PC-3 (cell line): ENCODE measurements at regions not wholly inside any gene's neighbourhood (a gene's known extent, or its start where the extent isn't known, plus 50 kb on each side); places are given as distances from the start of the nearest gene placed in this dataset.
"Not testable (repeated sequence)": the region's sequence is repeated elsewhere in the genome, so short reads cannot be mapped to it uniquely, and the experiment has no call there.

Experiments used
- ATAC-seq: fragments of 200-7000 bp; cut with Tn5 transposase; 2 replicates; pipeline ENCODE4 v1.9.1; 2020; ENCODE audit warnings: mild to moderate bottlenecking, moderate library complexity
- BruUV-seq: library from RNA; stranded (reverse); fragments of 400-500 nt; replicated peaks from 2 replicates; lab custom pipeline; 2021; lab: Mats Ljungman, UMichigan
- CTCF ChIA-PET: fragments of 300-600 bp; sonication (Branson Sonifier 250); formaldehyde crosslinking; loops from one replicate; lab custom pipeline; 2022; ENCODE audit warnings: antibody characterized with exemption; lab: Charles Lee
- POLR2A ChIA-PET: fragments of 300-600 bp; sonication (Branson Sonifier 250); formaldehyde crosslinking; loops from one replicate; lab custom pipeline; 2022; ENCODE audit warnings: antibody characterized with exemption; ENCODE audit not compliant: unreplicated experiment; lab: Charles Lee
- DNase-seq: peaks from one replicate; pipeline ENCODE4 v3.0.0-alpha.2; 2015
- H2AFZ ChIP-seq: fragments of 300-600 bp; sonication (generic); 2 replicates; pipeline ENCODE4 v1.6.0; 2016; ENCODE audit warnings: antibody characterized with exemption, low read length
- H3F3A ChIP-seq: fragments of 300-600 bp; sonication (generic); one replicate; pipeline ENCODE4 v1.6.0; 2017; ENCODE audit warnings: antibody characterized with exemption, low read length, control low read depth, mild to moderate bottlenecking; ENCODE audit not compliant: unreplicated experiment
- H3K27ac ChIP-seq: fragments of 300-600 bp; sonication (generic); 2 replicates; pipeline ENCODE4 v1.5.1; 2016; ENCODE audit warnings: mild to moderate bottlenecking, low read length
- H3K27me3 ChIP-seq: fragments of 300-600 bp; sonication (generic); 2 replicates; pipeline ENCODE4 v1.6.1; 2016; ENCODE audit warnings: low read length, mixed read lengths
- H3K36me3 ChIP-seq: fragments of 300-600 bp; sonication (generic); 2 replicates; pipeline ENCODE4 v1.6.1; 2016; ENCODE audit warnings: low read depth, mixed run types, low read length, mixed read lengths
- H3K4me1 ChIP-seq: fragments of 300-600 bp; sonication (generic); 2 replicates; pipeline ENCODE4 v1.5.1; 2016; ENCODE audit warnings: low read length; ENCODE audit not compliant: insufficient read depth
- H3K4me2 ChIP-seq: fragments of 300-600 bp; sonication (generic); 2 replicates; pipeline ENCODE4 v1.6.0; 2016; ENCODE audit warnings: low read length
- H3K4me3 ChIP-seq: fragments of 300-600 bp; sonication (generic); 2 replicates; pipeline ENCODE4 v1.5.1; 2016; ENCODE audit warnings: mild to moderate bottlenecking, low read length, mixed read lengths
- H3K79me2 ChIP-seq: fragments of 300-600 bp; sonication (generic); 2 replicates; pipeline ENCODE4 v1.6.1; 2017; ENCODE audit warnings: low read length, mixed read lengths
- H3K9ac ChIP-seq: fragments of 300-600 bp; sonication (generic); 2 replicates; pipeline ENCODE4 v1.6.0; 2016; ENCODE audit warnings: mild to moderate bottlenecking, low read length
- H3K9me2 ChIP-seq: fragments of 300-600 bp; sonication (generic); replicated peaks from 2 replicates; pipeline ENCODE4 v1.6.1; 2016; ENCODE audit warnings: mixed run types, low read length, mixed read lengths
- H3K9me3 ChIP-seq: fragments of 300-600 bp; sonication (generic); 2 replicates; pipeline ENCODE4 v1.6.1; 2016; ENCODE audit warnings: low read length, mixed read lengths
- H4K20me1 ChIP-seq: fragments of 300-600 bp; sonication (generic); 2 replicates; pipeline ENCODE4 v1.6.1; 2016; ENCODE audit warnings: low read length, mixed read lengths
- EZH2 ChIP-seq: fragments of 300-600 bp; sonication (generic); IDR thresholded peaks from one replicate; pipeline ENCODE4 v1.6.1; 2017; ENCODE audit warnings: antibody characterized with exemption, mild to moderate bottlenecking, low read length; ENCODE audit not compliant: unreplicated experiment
- EZH2phosphoT487 ChIP-seq: fragments of 300-600 bp; sonication (generic); IDR thresholded peaks from 2 replicates; pipeline ENCODE4 v1.6.1; 2018; ENCODE audit warnings: mild to moderate bottlenecking, antibody characterized with exemption, low read length, borderline replicate concordance
- intact Hi-C: fragments of 100-400 bp; cut with micrococcal nuclease; formaldehyde crosslinking; loops from 2 replicates; pipeline ENCODE4 v1.9.0; 2023
- TF ChIP-seq, protein P1 (sequence below): fragments of 300-600 bp; sonication (generic); conservative IDR thresholded peaks from 2 replicates; pipeline ENCODE4 v1.5.1; 2017; ENCODE audit warnings: antibody characterized with exemption, low read depth, mild to moderate bottlenecking, low read length

GRCh38 chr1:79239840-79240239 lies 233.3 kb upstream of the ADGRL4 start:
- no TSS peak for BruUV-seq
- intact Hi-C loops: no loop called here
- no peaks in the 10 kb centered on the region for H3F3A ChIP-seq
- H3K27ac ChIP-seq: no peak overlapping the region
- ChIA-PET CTCF (no interaction called here), POLR2A (no interaction called here)
- H3K36me3 ChIP-seq: no peaks in the 10 kb centered on the region
- H3K9ac ChIP-seq: no peak overlapping the region
- H2AFZ ChIP-seq: no peak overlapping the region
- H3K4me1 ChIP-seq: peaks cover 13% of the 10 kb centered on the region
- H3K27me3 ChIP-seq: no peaks in the 10 kb centered on the region
- DNase-seq: no peak
- H3K9me3 ChIP-seq: no peaks in the 10 kb centered on the region
- no peak overlapping the region for H3K4me3 ChIP-seq
- no peaks in the 10 kb centered on the region for H3K79me2 ChIP-seq
- no peak for ATAC-seq
- TF ChIP-seq EZH2phosphoT487 (no peak), EZH2 (no peak)
- TF ChIP-seq, protein P1, sequence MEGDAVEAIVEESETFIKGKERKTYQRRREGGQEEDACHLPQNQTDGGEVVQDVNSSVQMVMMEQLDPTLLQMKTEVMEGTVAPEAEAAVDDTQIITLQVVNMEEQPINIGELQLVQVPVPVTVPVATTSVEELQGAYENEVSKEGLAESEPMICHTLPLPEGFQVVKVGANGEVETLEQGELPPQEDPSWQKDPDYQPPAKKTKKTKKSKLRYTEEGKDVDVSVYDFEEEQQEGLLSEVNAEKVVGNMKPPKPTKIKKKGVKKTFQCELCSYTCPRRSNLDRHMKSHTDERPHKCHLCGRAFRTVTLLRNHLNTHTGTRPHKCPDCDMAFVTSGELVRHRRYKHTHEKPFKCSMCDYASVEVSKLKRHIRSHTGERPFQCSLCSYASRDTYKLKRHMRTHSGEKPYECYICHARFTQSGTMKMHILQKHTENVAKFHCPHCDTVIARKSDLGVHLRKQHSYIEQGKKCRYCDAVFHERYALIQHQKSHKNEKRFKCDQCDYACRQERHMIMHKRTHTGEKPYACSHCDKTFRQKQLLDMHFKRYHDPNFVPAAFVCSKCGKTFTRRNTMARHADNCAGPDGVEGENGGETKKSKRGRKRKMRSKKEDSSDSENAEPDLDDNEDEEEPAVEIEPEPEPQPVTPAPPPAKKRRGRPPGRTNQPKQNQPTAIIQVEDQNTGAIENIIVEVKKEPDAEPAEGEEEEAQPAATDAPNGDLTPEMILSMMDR: no peak
- H3K4me2 ChIP-seq: no peak overlapping the region
- H3K9me2 ChIP-seq: no peaks in the 10 kb centered on the region
- no peaks in the 10 kb centered on the region for H4K20me1 ChIP-seq

DNA sequence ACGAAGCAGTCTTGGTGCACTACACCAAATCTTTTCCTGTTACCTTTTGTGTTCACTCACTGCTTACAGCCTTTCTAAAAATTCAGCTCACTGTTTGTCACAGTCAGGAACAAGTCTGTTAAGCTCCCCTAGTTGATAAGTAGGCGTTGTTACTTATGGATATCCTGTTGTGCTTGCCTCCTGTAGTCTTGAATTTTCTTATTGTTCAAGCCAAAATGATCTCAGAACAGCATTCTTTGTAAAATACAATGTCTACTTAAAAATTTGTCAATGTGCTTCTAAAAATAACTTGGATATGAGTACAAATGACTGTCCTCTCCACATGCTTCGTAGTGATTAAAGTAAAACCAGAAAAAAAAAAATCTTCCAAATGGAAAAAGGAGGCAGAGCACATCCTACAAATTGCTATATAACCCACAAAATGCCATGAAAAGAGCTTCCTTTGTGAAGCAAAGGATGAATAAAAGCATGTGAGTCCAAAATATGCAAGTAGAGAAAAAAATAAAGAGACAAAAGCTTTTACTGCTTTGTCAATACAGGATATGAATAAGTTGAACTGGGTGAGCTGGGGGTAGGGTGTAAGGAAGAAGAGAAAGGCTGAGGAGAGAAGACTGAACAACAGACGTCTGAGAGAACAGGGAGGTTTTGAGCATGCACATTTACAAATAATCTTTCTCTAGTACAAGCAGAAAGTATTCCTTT lies 228.9 kb upstream of the ADGRL4 start:
- DNase-seq (peak; percentile 31), ATAC-seq (peak; percentile 96)
- BruUV-seq: no TSS peak
- ChIA-PET CTCF (no interaction called here), POLR2A (interaction anchor here (0.6 kb wide), 1 partner anchor 161 kb away, joined by 3 read pairs; no protein-coding TSS in a partner anchor)
- H3K9me3 ChIP-seq: no peaks in the 10 kb centered on the region
- no peaks in the 10 kb centered on the region for H3K9me2 ChIP-seq
- no peaks in the 10 kb centered on the region for H4K20me1 ChIP-seq
- peaks cover 13% of the 10 kb centered on the region for H3K4me1 ChIP-seq
- TF ChIP-seq EZH2phosphoT487 (no peak), EZH2 (no peak)
- TF ChIP-seq, protein P1: no peak
- peak overlapping the region; percentile 58 for H2AFZ ChIP-seq
- peak overlapping the region; percentile 42 for H3K27ac ChIP-seq
- intact Hi-C loops: no loop called here
- 0 out of 2 replicates have a peak overlapping the region, but pooled peaks have one; percentile 21 for H3K9ac ChIP-seq
- no peak overlapping the region for H3K4me3 ChIP-seq
- no peaks in the 10 kb centered on the region for H3K27me3 ChIP-seq
- no peaks in the 10 kb centered on the region for H3K36me3 ChIP-seq
- no peaks in the 10 kb centered on the region for H3K79me2 ChIP-seq
- peak overlapping the region; percentile 40 for H3K4me2 ChIP-seq
- no peaks in the 10 kb centered on the region for H3F3A ChIP-seq

DNA sequence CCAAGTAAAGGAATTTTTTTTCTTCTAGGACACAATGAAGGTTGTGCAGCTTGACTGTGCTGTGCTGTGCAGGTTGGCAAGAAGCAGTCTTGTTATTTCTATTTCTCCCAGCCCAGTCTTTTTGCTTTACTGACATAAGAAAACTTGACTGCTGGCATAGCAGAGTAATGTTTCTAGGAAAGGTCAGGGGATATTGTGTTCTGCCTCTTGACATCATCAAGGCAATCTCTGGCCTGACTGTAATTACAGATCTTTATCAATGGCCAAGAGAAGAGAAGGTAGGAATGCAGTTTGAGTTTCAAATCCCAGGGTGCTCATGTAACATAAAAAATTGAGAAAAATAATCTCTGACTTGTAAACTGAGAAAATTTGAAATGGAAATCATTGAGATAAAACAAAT lies 226.3 kb upstream of the ADGRL4 start:
- ATAC-seq (no peak), DNase-seq (no peak)
- Histone ChIP-seq H3K9me3 (no peaks in the 10 kb centered on the region), H3K27me3 (no peaks in the 10 kb centered on the region), H3K36me3 (no peaks in the 10 kb centered on the region), H2AFZ (no peak overlapping the region), H3K27ac (no peak overlapping the region), H3K4me2 (no peak overlapping the region), H3K9ac (no peak overlapping the region), H3K4me1 (peaks cover 13% of the 10 kb centered on the region), H4K20me1 (no peaks in the 10 kb centered on the region), H3K4me3 (no peak overlapping the region), H3K9me2 (no peaks in the 10 kb centered on the region), H3K79me2 (no peaks in the 10 kb centered on the region), H3F3A (no peaks in the 10 kb centered on the region)
- intact Hi-C loops: no loop called here
- TF ChIP-seq EZH2: no peak
- TF ChIP-seq EZH2phosphoT487: no peak
- TF ChIP-seq, protein P1: no peak
- ChIA-PET CTCF (no interaction called here), POLR2A (no interaction called here)
- no TSS peak for BruUV-seq

- H3K9me3 ChIP-seq, DNase-seq, H3K9me2 ChIP-seq, ATAC-seq, POLR2A ChIA-PET, CTCF ChIA-PET, H3K9ac ChIP-seq, intact Hi-C loops, H3K79me2 ChIP-seq, H3F3A ChIP-seq, H3K27me3 ChIP-seq, H3K4me2 ChIP-seq, H3K36me3 ChIP-seq, H4K20me1 ChIP-seq, H3K27ac ChIP-seq, H3K4me1 ChIP-seq, H3K4me3 ChIP-seq, BruUV-seq, H2AFZ ChIP-seq: not testable (repeated sequence)
Measured at GRCh38 chr1:79230751-79231150, 224.2 kb upstream of the ADGRL4 start.
